Nucleus accumbens (tissue), 56 donors: ENCODE measurements at regions not wholly inside any gene's neighbourhood (a gene's known extent, or its start where the extent isn't known, plus 50 kb on each side); places are given as distances from the start of the nearest gene placed in this dataset.

Source experiments
- DNase-seq, 56 donors: peaks; one replicate each; lab custom pipeline; 2025; lab: John Stamatoyannopoulos, UW

GRCh38 chrX:39759526-39760224, 338.1 kb downstream of the BCOR start:
- peak in 10 of 56 donors; percentile 0 to 20 (median 4) for DNase-seq

- peak in 6 of 56 donors; percentile 1 to 19 (median 14) for DNase-seq
Observed at GRCh38 chrX:39760930-39761329, 336.8 kb downstream of the BCOR start.

DNA sequence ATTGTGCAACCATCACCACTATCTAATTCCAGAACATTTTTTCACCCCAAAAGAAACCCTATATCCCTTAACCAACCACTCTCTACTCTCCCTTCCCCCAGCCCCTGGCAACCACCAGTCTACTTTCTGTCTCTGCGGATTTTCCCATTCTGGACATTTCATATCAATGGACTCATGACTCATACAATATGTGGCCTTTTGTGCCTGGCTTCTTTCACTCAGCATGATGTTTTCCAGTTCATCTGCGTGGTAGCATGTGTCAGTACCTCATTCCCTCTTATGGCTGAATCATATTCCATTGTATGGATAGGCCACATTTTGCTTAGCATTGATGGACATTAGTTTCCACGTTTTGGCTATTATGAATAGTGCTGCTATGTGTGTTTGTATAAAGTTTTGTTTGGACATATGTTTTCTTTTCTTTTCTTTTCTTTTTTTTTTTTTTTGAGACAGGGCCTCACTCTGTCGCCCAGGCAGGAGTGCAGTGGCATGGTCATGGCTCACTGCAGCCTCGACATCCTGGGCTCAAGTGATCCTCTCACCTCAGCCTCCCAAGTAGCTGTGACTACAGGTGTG, 335.4 kb downstream of the BCOR start:
- no peak for DNase-seq

DNA sequence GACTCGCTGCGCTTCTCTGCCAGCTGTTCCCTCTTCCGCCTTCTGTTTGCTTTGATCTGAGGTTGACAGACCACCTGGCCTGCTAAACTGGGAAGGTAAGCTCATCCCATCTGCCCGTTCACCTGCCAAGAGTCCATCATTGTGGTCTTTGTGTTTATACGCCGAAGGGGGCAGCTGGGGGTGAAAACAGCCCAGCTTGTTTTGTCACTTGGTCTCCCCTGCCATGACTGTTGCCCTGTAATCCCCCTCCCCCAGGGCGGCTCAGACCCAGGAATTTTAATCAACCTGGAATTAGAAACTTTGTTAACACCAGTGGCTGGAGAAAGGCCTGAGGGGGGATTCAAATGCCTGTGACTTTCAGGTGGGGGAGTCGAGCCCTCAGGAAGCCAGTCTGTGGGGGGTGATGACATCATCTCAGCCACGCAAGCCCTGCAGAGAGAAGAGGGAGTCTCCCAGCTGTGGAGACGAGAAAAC, 333.3 kb downstream of the BCOR start:
- no peak for DNase-seq

DNA sequence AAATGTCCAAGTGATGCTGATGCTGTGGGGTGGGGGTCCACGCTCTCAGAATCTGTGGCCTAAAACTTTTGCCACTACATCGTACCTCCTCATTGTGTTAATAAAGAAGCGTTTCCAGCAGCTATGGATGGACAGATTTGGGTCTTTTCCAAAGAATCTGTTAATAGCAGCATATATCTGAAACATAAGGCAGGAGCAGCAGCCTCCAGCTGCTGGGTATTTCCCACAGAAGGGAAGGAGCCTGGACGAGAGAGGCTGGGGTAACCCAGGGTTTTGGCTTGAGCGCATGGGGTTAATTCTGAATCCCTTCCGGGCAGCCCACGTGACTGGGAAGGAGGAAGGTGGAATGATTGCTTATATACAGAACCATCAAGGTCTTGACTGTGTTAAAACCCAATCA, 332.4 kb downstream of the BCOR start:
- DNase-seq, result no peak

- no peak for DNase-seq
Observed at GRCh38 chrX:39766085-39766726, 331.6 kb downstream of the BCOR start.

DNA sequence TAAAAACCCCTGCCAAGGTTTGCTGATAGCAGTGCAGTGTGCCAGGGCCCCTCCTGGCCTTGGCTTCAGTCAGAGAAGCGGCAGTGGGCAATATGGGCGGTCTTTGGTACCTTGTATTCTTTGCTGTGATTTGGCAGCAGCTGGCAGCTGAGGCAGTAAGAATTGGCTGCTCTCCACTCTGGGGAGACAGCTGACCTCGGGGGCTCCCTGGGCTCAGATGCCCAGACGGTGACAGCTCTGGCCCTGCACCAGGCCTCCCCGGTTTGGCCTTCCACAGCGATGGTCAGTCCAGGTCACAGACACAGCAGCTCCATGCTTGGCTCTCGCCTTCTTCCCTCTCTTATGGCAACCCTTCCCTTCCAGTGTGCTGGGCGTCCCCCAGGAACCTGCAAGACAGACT, 330.9 kb downstream of the BCOR start:
- DNase-seq, result peak in 18 of 56 donors; percentile 0 to 30 (median 6)

- DNase-seq, result no peak
Observed at GRCh38 chrX:39767446-39767845, 330.3 kb downstream of the BCOR start.

- DNase-seq, result no peak
Observed at GRCh38 chrX:39769748-39770147, 328.0 kb downstream of the BCOR start.

- no peak for DNase-seq
Observed at GRCh38 chrX:39771089-39771488, 326.7 kb downstream of the BCOR start.

- peak in 12 of 56 donors; percentile 0 to 29 (median 2) for DNase-seq
Observed at GRCh38 chrX:39772057-39772832, 325.5 kb downstream of the BCOR start.

DNA sequence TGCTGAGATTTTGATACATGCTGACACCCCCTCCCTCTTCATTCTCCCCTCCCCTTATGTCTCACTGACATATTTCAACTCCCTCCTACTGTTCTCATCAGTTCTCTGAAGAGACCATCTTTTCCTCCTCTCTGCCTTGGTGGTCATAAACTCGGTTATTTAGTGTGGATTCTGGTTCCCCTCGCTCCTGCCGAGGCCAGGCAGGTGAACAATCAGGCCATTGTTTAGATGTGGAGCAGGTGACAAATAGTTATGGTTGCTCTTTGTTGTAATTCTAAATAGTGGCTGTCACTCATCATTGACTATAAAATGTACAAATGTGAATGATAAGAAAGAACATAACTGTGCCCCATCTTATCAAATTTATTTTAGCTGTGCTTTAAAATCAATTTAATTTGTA, 324.6 kb downstream of the BCOR start:
- no peak for DNase-seq

GRCh38 chrX:39773923-39774773, 323.6 kb downstream of the BCOR start:
- no peak for DNase-seq

- DNase-seq, result no peak
Observed at GRCh38 chrX:39774774-39775328, 322.9 kb downstream of the BCOR start.

DNA sequence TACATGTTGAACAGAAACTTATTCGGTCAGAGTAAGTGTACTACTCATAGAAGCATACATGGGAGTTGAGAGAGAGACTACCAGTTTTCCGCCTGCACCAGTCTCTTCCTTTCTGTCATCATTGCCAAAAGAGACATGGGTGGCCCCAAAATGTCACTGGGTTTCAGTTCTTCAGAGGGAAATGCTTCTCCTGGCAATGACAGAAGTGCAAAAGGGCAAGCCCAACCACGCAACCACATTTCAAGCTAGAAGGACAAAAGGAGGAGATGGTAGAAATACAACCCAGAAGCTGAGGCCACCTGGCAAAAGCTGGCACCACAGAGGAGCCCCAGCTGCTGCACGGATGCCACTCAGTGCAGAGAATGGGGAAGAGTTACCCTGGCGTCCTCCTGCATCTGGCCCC, 320.1 kb downstream of the BCOR start:
- no peak for DNase-seq

- DNase-seq, result no peak
Observed at GRCh38 chrX:39779952-39780783, 317.6 kb downstream of the BCOR start.

- DNase-seq, result no peak
Observed at GRCh38 chrX:39782276-39782675, 315.5 kb downstream of the BCOR start.

DNA sequence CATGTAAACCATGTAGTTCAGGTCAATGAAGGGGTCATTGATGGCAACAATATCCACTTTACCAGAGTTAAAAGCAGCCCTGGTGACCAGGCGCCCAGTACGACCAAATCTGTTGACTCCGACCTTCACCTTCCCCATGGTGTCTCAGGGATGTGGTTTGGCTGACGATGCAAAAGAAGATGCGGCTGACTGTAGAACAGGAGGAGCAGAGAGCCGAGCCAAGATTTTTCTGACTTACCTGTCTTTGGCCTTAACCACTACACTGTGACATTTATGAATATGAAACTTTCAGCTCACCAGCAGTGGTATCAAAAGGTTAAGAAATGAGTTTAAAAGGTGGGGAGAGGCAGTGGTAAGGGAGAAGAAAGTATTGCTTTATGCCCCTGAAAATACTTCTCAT, 309.8 kb downstream of the BCOR start:
- DNase-seq, result no peak

GRCh38 chrX:39788521-39788920, 309.2 kb downstream of the BCOR start:
- no peak for DNase-seq
